ENCODE measurements at regions not wholly inside any gene's neighbourhood (a gene's known extent, or its start where the extent isn't known, plus 50 kb on each side); places are given as distances from the start of the nearest gene placed in this dataset.

DNA sequence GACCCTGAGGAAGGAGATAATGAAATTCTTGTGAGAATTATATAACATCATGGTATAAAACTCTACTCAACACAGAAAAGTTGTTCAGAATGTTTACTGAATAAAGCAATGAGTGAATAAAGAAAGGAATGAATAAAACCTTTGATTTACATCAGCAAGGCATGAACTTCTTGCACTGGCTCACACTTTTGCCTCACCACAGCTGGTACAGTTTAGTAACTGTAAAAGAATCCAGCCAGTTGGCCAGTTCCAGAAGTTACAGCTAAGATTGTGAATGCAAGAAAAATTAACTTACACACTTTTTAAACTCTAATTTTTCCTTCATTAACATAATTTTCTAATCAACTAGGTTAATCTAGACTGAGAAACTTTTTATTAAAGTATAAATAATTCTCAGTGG, 490.9 kb downstream of the NFIB start:
- DNase-seq (no peak), ATAC-seq (ENCODE audit: low FRiP score in 2 of 2) (no peak)
- Histone ChIP-seq H3K4me3 (no peak overlapping the region), H3K4me1 (no peaks in the 10 kb centered on the region), H3K9me3 (peaks cover 0 to 6% (median 0%) of the 10 kb centered on the region in 4 donors), H3K27me3 (no peaks in the 10 kb centered on the region), H3K36me3 (no peaks in the 10 kb centered on the region), H3K27ac (no peak overlapping the region)
- TF ChIP-seq POLR2A (IDR thresholded peaks at IDR 0.05) (no peak), POLR2AphosphoS5 (IDR thresholded peaks at IDR 0.05) (no peak), EP300 (IDR thresholded peaks at IDR 0.05) (no peak), CTCF (IDR thresholded peaks at IDR 0.05) (no peak)

- no peak overlapping the region for H3K27ac ChIP-seq
- H3K36me3 ChIP-seq = no peaks in the 10 kb centered on the region
- H3K9me3 ChIP-seq = peaks cover 0 to 6% (median 0%) of the 10 kb centered on the region in 4 donors
- ATAC-seq (ENCODE audit: low FRiP score in 2 of 2) (no peak), DNase-seq (no peak)
- no peaks in the 10 kb centered on the region for H3K4me1 ChIP-seq
- no peaks in the 10 kb centered on the region for H3K27me3 ChIP-seq
- no peak overlapping the region for H3K4me3 ChIP-seq
- TF ChIP-seq POLR2A (IDR thresholded peaks at IDR 0.05) (no peak), EP300 (IDR thresholded peaks at IDR 0.05) (no peak), CTCF (IDR thresholded peaks at IDR 0.05) (no peak), POLR2AphosphoS5 (IDR thresholded peaks at IDR 0.05) (no peak)
- 69 to 74% methylated on average over 1 of the region's 1 CpG for WGBS, 2 donors
These were observed 496.1 kb downstream of the NFIB start for GRCh38 chr9:13817754-13818278.

DNA sequence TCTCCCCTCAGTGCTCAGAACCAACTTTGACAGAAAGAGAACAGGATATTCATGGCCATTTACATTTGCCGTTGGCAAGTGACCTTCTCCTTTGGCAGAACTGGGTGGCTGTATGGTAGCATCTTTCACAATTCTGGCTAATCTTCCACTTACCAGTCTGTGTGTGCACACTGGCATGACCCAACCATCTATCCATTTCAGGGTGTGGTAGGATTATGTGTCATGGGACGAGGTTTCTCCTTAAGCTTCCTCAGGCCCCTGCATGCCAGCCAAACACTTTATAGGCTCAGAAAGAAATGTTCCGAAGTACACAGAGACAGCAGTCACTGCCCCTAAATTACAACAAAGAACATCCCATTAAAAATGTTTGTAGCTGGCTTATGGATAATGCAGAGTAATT, 497.1 kb downstream of the NFIB start:
- Histone ChIP-seq H3K27ac (no peak overlapping the region), H3K36me3 (no peaks in the 10 kb centered on the region), H3K9me3 (peaks cover 0 to 6% (median 0%) of the 10 kb centered on the region in 4 donors), H3K27me3 (no peaks in the 10 kb centered on the region), H3K4me1 (no peaks in the 10 kb centered on the region), H3K4me3 (no peak overlapping the region)
- 79 to 87% methylated on average over 3 of the region's 3 CpGs for WGBS, 2 donors
- DNase-seq (no peak), ATAC-seq (ENCODE audit: low FRiP score in 2 of 2) (no peak)
- no peak for TF ChIP-seq POLR2AphosphoS5 (IDR thresholded peaks at IDR 0.05)
- TF ChIP-seq CTCF (IDR thresholded peaks at IDR 0.05) = no peak
- TF ChIP-seq POLR2A (IDR thresholded peaks at IDR 0.05) = no peak
- no peak for TF ChIP-seq EP300 (IDR thresholded peaks at IDR 0.05)

DNA sequence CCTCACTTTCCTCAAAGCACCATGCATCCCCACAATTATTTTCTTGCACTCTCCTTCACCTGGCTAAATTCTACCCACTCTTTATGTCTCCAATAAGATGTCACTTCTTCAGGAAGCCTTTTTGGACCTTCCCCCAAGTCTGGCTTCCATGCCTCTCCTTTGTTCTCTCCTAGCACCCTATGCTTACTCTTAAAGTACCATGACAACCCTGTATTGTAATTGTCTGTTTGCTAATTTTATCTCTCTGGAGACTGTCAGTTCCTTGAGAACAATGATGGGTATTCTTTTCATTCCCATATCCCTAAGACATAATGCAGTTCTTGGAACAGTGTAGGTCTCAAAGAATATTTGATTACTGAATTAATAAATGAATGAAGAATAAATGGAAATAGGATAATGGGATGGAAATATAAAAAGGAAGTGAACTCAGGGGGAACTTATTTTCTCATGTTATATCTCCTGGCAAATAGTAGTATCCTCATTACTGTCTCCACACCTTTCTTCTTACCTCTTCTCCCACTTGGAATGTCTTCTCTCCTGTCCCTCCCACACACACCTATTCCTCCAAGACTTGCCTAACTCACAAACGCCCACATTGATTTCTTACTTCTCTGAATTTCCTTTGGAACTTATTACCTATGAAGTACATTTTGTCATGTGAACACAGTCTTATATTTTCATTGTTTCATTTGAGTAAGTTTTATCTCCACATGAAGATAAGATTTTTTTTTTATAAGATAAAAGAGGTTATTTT, 499.1 kb downstream of the NFIB start:
- no peaks in the 10 kb centered on the region for H3K27me3 ChIP-seq
- H3K9me3 ChIP-seq = peaks cover 0 to 6% (median 0%) of the 10 kb centered on the region in 4 donors
- no peak overlapping the region for H3K27ac ChIP-seq
- no peak for TF ChIP-seq POLR2A (IDR thresholded peaks at IDR 0.05)
- no peak for TF ChIP-seq CTCF (IDR thresholded peaks at IDR 0.05)
- TF ChIP-seq EP300 (IDR thresholded peaks at IDR 0.05) = no peak
- TF ChIP-seq POLR2AphosphoS5 (IDR thresholded peaks at IDR 0.05) = no peak
- H3K36me3 ChIP-seq = no peaks in the 10 kb centered on the region
- DNase-seq (no peak), ATAC-seq (ENCODE audit: low FRiP score in 2 of 2) (no peak)
- WGBS, 2 donors = 74 to 75% methylated on average over 1 of the region's 1 CpG
- no peak overlapping the region for H3K4me3 ChIP-seq
- no peaks in the 10 kb centered on the region for H3K4me1 ChIP-seq

DNA sequence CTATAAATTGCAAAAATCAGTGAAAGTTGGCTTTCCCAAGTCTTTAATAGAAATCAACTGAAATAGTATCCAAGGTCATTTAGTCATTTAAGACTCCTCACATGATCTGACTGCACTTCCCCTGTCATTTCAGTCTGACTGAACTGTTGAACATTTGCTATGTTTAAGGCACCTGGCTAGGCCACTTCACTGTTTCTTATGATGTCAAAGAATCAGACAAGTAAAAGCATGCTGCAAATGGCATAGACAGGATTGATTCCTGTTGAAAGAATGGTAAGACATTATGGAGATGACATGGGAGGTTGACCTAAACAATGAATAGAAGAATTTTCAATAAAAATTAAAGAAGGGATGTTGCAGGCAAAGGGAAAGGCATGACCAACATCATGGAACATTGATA, 502.1 kb downstream of the NFIB start:
- TF ChIP-seq POLR2A (IDR thresholded peaks at IDR 0.05) = no peak
- no peak for TF ChIP-seq EP300 (IDR thresholded peaks at IDR 0.05)
- no peak for TF ChIP-seq CTCF (IDR thresholded peaks at IDR 0.05)
- TF ChIP-seq POLR2AphosphoS5 (IDR thresholded peaks at IDR 0.05) = no peak
- DNase-seq (no peak), ATAC-seq (ENCODE audit: low FRiP score in 2 of 2) (no peak)
- no peaks in the 10 kb centered on the region for H3K36me3 ChIP-seq
- no peak overlapping the region for H3K27ac ChIP-seq
- no peaks in the 10 kb centered on the region for H3K9me3 ChIP-seq
- no peak overlapping the region for H3K4me3 ChIP-seq
- H3K27me3 ChIP-seq = no peaks in the 10 kb centered on the region
- H3K4me1 ChIP-seq = no peaks in the 10 kb centered on the region
